ENCODE measurements at regions not wholly inside any gene's neighbourhood (a gene's known extent, or its start where the extent isn't known, plus 50 kb on each side); places are given as distances from the start of the nearest gene placed in this dataset.

- TF ChIP-seq POLR2A (IDR thresholded peaks at IDR 0.05; ENCODE audit: low read depth, low read length): no peak
- TF ChIP-seq TAF1 (IDR thresholded peaks at IDR 0.05; ENCODE audit: borderline replicate concordance, low read depth, low read length): no peak
- no peak for TF ChIP-seq POLR2AphosphoS5 (IDR thresholded peaks at IDR 0.05; ENCODE audit: low read depth, low read length)
Observed at GRCh38 chr4:148565801-148566200, 123.6 kb upstream of the NR3C2 start.
